NCI-H345 treated with DMSO at 0.1 percent for 48 hours (cell line): ENCODE measurements at regions not wholly inside any gene's neighbourhood (a gene's known extent, or its start where the extent isn't known, plus 50 kb on each side); places are given as distances from the start of the nearest gene placed in this dataset.
"Not testable (repeated sequence)": the region's sequence is repeated elsewhere in the genome, so short reads cannot be mapped to it uniquely, and the experiment has no call there.

Source experiments
- DNase-seq: peaks from one replicate; lab custom pipeline; 2025; ENCODE audit not compliant: unreplicated experiment; lab: John Stamatoyannopoulos, UW

GRCh38 chrX:93468075-93468474 is 205.3 kb downstream of the NAP1L3 start:
- no peak for DNase-seq

DNA sequence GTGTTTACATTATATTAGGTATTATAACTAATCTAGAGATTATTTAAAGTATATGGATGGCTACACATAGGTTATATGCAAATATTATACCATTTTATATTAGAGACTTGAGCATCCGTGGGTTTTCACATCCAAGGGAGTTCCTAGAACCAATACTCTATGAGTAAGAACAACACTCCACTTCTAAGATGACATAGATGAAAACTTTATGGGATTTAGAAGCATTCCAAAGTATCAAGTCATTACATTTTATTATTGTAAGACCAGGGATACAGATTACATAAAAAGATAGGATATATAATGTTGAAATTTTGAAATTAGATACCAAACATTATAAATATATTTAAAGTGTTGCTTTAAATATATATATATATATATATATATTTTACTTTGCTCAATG is 207.0 kb downstream of the NAP1L3 start:
- DNase-seq: no peak

DNA sequence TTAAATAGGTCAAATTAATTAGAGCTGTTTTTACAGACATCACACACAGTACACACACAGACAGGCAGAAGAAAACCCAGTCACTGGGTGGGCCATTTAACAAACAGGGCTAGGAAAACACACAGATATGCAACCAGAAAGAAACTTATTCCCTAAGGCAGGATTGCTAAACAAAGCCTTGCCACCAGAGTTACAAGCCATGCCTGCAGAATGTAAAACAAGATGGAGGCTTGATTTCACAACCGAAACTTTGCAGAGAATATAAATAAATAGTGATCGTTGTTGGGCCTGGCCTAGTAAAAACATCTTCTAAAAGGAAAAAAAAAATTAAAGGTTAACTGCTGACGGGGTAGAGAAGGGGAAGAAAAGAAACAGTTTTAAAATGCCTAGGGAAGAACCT is 212.3 kb downstream of the NAP1L3 start:
- DNase-seq: no peak

DNA sequence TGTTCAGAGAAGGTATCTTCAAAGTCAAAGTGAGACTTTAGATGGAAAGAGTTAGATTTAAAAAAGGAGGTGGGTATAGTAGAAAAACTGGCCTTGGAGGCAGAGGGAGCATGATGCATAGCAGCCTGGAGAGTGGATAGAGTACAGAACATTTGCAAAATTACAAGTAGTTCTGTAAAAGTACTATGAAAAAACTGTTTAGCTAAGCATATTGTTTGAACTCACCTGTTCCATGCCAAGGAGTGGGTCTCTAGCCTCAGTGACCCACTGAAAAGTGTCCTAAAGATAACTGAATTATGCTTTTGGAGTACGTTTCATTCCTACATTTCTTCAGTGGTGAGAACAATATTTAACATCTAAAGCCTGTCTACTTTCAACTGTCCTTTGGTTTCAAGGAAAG is 218.9 kb downstream of the NAP1L3 start:
- DNase-seq: no peak

DNA sequence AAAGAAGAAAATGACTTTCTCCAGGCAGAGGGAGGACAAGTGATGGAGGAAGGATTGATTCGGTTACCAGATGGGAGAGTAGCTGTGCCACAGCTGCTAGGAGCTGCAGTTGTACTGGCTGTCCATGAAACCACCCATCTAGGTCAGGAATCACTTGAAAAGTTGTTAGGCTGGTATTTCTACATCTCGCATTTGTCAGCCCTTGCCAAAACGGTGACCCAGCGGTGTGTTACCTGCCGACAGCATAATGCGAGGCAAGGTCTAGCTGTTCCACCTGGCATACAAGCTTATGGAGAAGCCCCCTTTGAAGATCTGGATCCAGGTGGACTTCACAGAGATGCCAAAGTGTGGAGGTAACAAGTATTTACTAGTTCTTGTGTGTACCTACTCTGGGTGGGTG is 238.7 kb downstream of the NAP1L3 start:
- DNase-seq: not testable (repeated sequence)

- no peak for DNase-seq
Measured at GRCh38 chrX:93428497-93428896, 244.9 kb downstream of the NAP1L3 start.

GRCh38 chrX:93422693-93423092 is 250.7 kb downstream of the NAP1L3 start:
- DNase-seq: peak; percentile 3

GRCh38 chrX:93420525-93421082 is 252.8 kb downstream of the NAP1L3 start:
- no peak for DNase-seq

GRCh38 chrX:93420090-93420489 is 253.3 kb downstream of the NAP1L3 start:
- DNase-seq: no peak

- no peak for DNase-seq
Measured at GRCh38 chrX:93419642-93420041, 253.7 kb downstream of the NAP1L3 start.

DNA sequence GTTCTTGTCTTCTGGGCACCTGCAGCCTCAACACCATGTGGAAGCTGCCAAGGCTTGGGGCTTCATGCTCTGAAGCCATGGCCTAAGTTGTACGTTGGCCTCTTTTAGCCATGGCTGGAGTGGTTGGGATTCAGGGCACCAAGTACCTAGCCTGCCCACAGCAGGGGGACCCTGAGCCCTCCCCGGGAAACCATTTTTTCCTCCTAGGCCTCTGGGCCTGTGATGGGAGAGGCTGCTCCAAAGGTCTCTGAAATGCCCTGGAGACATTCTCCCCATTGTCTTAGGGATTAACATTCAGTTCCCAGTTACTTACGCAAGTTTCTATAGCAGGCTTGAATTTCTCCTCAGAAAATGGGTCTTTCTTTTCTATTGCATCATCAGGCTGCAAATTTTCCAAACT is 269.3 kb downstream of the NAP1L3 start:
- no peak for DNase-seq

- DNase-seq: no peak
Measured at GRCh38 chrX:93354651-93355050, 318.7 kb downstream of the NAP1L3 start.

DNA sequence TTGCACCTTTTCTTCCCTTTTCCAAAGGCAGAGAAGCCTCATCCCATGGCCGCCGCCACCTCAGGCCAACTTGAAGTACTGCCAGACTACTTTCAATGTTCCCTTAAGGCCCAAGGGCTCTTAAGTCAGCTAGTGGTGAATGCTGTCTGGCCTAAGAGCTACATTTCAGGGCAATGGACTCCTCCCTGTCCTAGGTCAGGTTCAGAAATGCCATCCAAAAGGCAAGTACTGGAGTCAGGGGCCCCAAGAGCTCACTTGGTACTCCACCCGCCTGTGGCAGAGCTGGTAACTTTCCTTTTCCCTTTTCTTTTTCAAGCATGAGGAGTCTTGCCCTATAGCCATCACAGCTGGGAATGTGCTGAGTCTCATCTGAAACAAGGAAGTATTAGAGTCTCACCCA is 327.1 kb downstream of the NAP1L3 start:
- DNase-seq: no peak

DNA sequence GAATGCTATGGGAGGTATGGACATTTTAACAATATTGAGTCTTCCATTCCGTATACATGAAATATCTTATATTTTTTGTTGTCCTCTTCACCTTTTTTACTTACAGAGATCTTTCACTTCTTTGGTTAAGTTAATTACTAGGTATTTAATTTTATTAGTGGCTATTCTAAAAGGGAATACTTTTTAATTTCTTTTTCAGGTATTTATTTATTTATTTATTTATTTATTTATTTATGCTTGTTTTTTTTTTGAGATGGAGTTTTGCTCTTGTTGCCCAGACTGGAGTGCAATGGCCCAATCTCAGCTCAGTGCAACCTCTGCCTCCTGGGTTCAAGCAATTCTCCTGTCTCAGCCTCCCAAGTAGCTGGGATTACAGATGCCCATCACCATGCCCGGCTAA is 329.1 kb downstream of the NAP1L3 start:
- DNase-seq: not testable (repeated sequence)

- DNase-seq: no peak
Measured at GRCh38 chrX:93332329-93332728, 341.0 kb downstream of the NAP1L3 start.

DNA sequence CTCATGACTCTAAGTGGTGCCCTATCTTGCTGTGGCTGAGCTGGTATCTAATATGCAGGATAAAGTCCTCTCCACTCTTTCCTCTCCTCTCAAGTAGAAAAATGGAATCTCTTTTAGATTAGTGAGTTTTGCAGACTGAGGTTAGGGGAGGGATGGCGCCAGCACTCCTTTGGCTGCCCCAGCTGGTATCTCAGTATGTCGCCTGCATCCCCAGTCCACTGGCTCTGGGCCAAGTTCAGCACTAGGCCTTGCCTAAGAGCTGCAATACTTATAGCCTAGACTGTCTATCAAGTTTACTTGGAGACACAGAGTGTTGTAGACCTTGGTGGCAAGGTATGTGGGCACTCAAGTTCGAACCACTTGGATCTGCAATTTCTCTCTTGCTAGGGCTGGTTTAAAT is 351.3 kb downstream of the NAP1L3 start:
- DNase-seq: no peak

GRCh38 chrX:93319609-93320008 is 353.8 kb downstream of the NAP1L3 start:
- no peak for DNase-seq
